ENCODE measurements at regions not wholly inside any gene's neighbourhood (a gene's known extent, or its start where the extent isn't known, plus 50 kb on each side); places are given as distances from the start of the nearest gene placed in this dataset.

DNA sequence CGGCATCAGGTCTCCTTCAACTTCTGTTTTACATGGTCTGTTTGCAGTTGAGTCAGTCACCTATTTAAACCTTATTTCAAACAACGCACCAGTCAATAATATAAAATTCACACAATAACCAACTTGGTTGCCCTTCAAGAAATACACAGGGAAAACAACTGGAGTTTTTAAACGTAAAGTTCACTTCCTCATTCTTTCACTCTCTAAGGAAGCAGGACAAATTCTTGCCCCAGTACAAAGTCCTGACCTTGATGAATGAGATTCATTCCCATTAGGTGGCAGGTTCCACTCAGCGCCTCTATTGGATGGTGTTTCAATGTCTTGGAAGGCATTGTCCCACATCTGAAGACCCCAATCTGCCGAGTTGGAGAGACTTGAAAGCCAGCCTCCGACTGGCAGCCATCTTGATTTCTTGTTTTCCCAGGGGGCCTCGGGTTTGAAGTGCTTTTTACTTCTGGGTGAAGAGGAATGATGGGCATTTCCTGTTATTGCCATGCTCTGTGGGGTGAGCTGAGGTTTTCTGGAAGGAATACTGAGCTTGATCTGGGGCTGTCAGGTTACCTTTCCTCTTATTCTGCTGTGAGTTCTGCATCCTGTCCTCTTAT, 105.0 kb downstream of the ACER2 start:
- TF ChIP-seq CTCF (IDR thresholded peaks at IDR 0.05 in 4 of 5, conservative IDR thresholded peaks at IDR 0.05 in 1 of 5) (no peak), POLR2A (IDR thresholded peaks at IDR 0.05) (no peak)
- DNase-seq: no peak
- H3K9me3 ChIP-seq: no peaks in the 10 kb centered on the region
- no peak overlapping the region for H3K27ac ChIP-seq
- intact Hi-C loops (cut with DNase I; ENCODE audit: low total_unique reads) (no loop called here), in situ Hi-C loops (cut with MboI; ENCODE audit: low sequenced_read_pairs in 4 of 4) (no loop called here)
- ATAC-seq: no peak
- no peak overlapping the region for H3K4me3 ChIP-seq
- no peaks in the 10 kb centered on the region for H3K27me3 ChIP-seq
- H3K36me3 ChIP-seq: no peaks in the 10 kb centered on the region
- no peaks in the 10 kb centered on the region for H3K4me1 ChIP-seq

- Histone ChIP-seq H3K27ac (no peak overlapping the region), H3K9me3 (no peaks in the 10 kb centered on the region), H3K36me3 (no peaks in the 10 kb centered on the region), H3K27me3 (no peaks in the 10 kb centered on the region), H3K4me3 (no peak overlapping the region), H3K4me1 (no peaks in the 10 kb centered on the region)
- intact Hi-C loops (cut with DNase I; ENCODE audit: low total_unique reads) (no loop called here), in situ Hi-C loops (cut with MboI; ENCODE audit: low sequenced_read_pairs in 4 of 4) (no loop called here)
- ATAC-seq (no peak), DNase-seq (no peak)
- TF ChIP-seq POLR2A (IDR thresholded peaks at IDR 0.05): no peak
- TF ChIP-seq CTCF (IDR thresholded peaks at IDR 0.05 in 4 of 5, conservative IDR thresholded peaks at IDR 0.05 in 1 of 5): no peak
Measured at GRCh38 chr9:19512103-19512832, 103.5 kb downstream of the ACER2 start.

DNA sequence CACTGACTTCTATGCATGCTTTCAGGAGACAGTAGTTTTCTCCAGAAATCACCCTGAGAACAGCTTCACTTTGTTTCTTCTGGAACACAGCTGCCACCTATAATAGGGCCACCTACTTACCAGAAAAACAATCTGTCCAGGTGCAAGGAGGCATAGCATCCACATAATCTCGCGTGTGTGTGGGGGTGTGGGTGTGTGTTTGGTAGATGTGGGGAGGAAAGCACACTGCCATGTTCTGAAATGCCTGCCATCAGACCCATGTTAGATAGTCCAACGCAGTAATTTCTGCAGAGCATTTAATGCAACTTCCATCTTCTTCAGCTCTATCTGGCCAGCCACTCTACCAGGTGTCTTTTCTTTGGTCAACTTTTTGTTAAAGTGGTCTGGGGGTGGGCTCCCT, 102.9 kb downstream of the ACER2 start:
- H3K4me3 ChIP-seq: no peak overlapping the region
- H3K27me3 ChIP-seq: no peaks in the 10 kb centered on the region
- ATAC-seq: no peak
- intact Hi-C loops (cut with DNase I; ENCODE audit: low total_unique reads): no loop called here
- DNase-seq: no peak
- TF ChIP-seq POLR2A (IDR thresholded peaks at IDR 0.05) (no peak), CTCF (IDR thresholded peaks at IDR 0.05 in 4 of 5, conservative IDR thresholded peaks at IDR 0.05 in 1 of 5) (no peak)
- H3K4me1 ChIP-seq: no peaks in the 10 kb centered on the region
- H3K9me3 ChIP-seq: no peaks in the 10 kb centered on the region
- H3K27ac ChIP-seq: no peak overlapping the region
- no peaks in the 10 kb centered on the region for H3K36me3 ChIP-seq
- in situ Hi-C loops (cut with MboI; ENCODE audit: low sequenced_read_pairs in 4 of 4): no loop called here

- no peak overlapping the region for H3K4me3 ChIP-seq
- no peaks in the 10 kb centered on the region for H3K36me3 ChIP-seq
- DNase-seq (no peak), ATAC-seq (no peak)
- TF ChIP-seq CTCF (IDR thresholded peaks at IDR 0.05 in 4 of 5, conservative IDR thresholded peaks at IDR 0.05 in 1 of 5) (no peak), POLR2A (IDR thresholded peaks at IDR 0.05) (no peak)
- in situ Hi-C loops (cut with MboI; ENCODE audit: low sequenced_read_pairs in 4 of 4): no loop called here
- no peaks in the 10 kb centered on the region for H3K4me1 ChIP-seq
- intact Hi-C loops (cut with DNase I; ENCODE audit: low total_unique reads): no loop called here
- H3K27me3 ChIP-seq: no peaks in the 10 kb centered on the region
- no peaks in the 10 kb centered on the region for H3K9me3 ChIP-seq
- no peak overlapping the region for H3K27ac ChIP-seq
Measured at GRCh38 chr9:19510907-19511306, 102.1 kb downstream of the ACER2 start.
